GM21576 (cell line): ENCODE measurements at regions not wholly inside any gene's neighbourhood (a gene's known extent, or its start where the extent isn't known, plus 50 kb on each side); places are given as distances from the start of the nearest gene placed in this dataset.
"Not testable (repeated sequence)": the region's sequence is repeated elsewhere in the genome, so short reads cannot be mapped to it uniquely, and the experiment has no call there.

Experiments used
- ATAC-seq: cut with Tn5 transposase; IDR thresholded peaks from one replicate; pipeline ENCODE4 v1.9.1; 2021; ENCODE audit warnings: mild to moderate bottlenecking, moderate library complexity; ENCODE audit not compliant: unreplicated experiment

DNA sequence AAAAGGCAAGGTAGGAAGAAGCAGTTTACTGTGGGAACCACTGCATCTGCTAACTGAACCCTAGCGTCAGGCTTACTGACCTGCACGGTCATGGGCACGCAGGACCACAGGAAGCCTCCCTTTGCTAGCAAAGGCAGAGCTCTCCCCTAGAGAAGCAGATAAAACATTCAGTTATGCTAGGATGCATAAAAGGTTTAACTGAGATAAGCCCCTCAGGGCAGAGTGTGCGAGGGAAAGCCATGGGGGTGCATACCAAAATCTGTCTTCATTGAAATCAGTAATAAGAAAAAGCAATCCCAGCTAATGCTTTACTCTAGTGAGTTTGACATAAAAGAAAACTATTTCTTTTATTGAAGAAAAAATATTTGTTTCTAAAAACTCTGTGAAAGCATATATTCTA is 2403.7 kb upstream of the C9orf72 start:
- no peak for ATAC-seq

DNA sequence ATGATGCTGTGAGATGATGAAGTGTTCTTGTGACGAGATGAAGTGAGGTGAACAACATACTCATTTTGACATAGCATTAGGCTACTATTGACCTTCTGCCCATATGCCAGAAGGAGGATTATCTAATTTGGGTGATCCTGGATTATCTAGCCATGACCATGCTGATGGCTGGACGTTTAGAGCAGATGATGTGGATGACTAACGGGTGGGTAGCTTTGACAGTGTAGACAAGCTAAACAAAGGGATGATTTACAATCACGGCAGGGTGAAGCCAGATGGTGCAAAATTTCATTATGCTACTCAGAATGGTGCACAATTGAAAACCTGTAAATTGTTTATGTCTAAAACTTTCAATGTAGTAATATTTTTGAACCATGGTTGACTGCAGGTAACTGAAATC is 2403.4 kb upstream of the ACO1 start:
- no peak for ATAC-seq

- ATAC-seq = no peak
Observed at GRCh38 chr9:29999645-30000044, 2384.8 kb upstream of the ACO1 start.

DNA sequence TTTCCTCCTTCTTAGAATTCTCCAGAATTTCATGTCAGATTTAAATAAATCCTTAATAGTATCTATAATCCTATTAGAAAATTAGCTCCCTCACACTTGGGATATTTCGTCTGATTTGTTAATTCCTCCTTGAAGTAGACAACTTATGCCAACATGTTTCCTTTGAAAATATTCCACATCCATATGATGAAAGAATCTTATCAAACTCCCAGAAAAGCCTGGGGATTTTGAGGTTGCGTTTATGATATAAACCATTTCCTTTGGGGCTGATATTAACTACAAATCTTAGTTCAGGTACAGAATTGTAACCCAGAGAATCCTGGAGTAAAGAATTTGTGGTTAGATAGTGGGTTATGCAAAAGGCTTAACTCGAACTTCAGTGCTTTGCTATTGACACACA is 2373.8 kb upstream of the ACO1 start:
- ATAC-seq = no peak

- ATAC-seq = no peak
Observed at GRCh38 chr9:30012622-30013021, 2371.8 kb upstream of the ACO1 start.

- ATAC-seq = no peak
Observed at GRCh38 chr9:30015073-30015472, 2369.4 kb upstream of the ACO1 start.

- ATAC-seq = no peak
Observed at GRCh38 chr9:30020161-30020560, 2364.3 kb upstream of the ACO1 start.

DNA sequence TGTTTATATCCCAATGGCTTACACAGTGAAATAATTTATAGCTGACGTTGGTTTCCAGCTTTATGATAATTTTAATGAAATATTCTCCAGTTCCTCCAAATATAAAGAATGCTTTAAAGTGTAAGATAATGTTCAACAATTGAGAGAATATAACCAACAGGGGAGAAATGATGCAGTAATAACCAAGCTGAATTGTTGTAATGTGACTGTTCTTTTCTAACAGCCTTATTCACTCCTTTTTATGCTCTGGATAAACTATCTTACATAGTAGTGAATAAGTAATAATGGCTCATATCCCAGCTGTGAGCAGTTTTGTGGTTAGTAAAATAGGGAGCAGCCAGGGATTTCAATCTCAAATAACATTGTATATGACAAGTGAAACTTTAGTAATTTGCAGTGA is 2348.7 kb upstream of the ACO1 start:
- no peak for ATAC-seq

- no peak for ATAC-seq
Observed at GRCh38 chr9:30036558-30036957, 2347.9 kb upstream of the ACO1 start.

GRCh38 chr9:30039712-30040111 is 2344.7 kb upstream of the ACO1 start:
- no peak for ATAC-seq

- ATAC-seq = no peak
Observed at GRCh38 chr9:30048396-30048795, 2336.0 kb upstream of the ACO1 start.

- no peak for ATAC-seq
Observed at GRCh38 chr9:30058463-30058862, 2326.0 kb upstream of the ACO1 start.

- ATAC-seq = no peak
Observed at GRCh38 chr9:30060976-30061375, 2323.5 kb upstream of the ACO1 start.

- ATAC-seq = no peak
Observed at GRCh38 chr9:30065888-30066287, 2318.6 kb upstream of the ACO1 start.

DNA sequence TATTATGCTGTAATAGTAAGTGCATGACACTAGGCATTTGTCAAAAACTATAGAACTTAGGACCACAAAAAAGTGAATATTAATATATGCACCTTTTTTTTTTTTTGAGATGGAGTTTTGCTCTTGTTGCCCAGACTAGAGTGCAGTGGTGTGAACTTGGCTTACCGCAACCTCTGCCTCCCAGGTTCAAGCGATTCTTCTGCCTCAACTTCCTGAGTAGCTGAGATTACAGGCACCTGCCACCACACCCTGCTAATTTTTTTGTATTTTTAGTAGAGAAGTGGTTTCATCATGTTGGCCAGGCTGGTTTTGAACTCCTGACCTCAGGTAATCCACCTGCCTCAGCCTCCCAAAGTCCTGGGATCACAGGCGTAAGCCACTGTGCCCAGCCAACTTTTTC is 2315.2 kb upstream of the ACO1 start:
- ATAC-seq = not testable (repeated sequence)

DNA sequence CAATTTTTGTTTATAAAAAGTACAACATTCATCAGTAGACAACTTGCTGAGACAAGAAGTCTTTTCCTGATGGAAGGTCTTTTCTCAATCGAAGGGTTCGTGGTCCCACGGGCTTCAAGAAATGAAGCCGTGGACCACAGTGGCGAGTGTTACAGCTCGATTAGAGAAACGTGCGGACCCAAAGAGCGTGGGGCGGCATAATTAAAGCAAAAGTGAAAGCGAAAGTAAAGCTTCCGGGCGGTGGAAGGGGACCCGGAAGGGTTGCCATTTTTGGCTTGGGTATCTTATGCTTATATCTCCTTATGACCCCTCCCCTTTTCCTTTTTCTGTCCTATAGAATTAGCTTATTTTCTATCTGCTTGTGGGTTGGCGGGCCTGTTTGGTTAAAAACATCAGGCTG is 2309.4 kb upstream of the ACO1 start:
- ATAC-seq = no peak

- ATAC-seq = peak; percentile 89
Observed at GRCh38 chr9:30075451-30076199, 2308.8 kb upstream of the ACO1 start.

DNA sequence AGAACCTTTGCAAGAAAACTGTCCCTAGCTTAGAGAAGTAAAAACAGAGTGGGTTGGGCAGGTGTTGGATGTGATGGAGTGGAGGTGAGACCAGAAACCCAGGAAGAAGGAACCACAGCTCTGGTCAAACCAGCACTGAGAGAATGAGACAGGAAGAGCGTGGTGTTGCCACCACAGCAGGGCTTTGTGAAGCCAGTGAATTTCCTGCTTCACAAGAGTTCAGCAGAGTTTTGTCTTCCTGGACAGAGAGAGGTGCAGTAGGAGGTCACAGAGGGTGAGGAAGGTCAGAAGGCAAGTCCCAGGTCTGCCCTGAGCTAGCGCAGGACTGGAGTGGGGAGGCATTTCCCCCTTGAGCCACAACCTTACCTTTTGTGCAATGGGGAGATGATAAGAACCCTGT is 2306.2 kb upstream of the ACO1 start:
- no peak for ATAC-seq

DNA sequence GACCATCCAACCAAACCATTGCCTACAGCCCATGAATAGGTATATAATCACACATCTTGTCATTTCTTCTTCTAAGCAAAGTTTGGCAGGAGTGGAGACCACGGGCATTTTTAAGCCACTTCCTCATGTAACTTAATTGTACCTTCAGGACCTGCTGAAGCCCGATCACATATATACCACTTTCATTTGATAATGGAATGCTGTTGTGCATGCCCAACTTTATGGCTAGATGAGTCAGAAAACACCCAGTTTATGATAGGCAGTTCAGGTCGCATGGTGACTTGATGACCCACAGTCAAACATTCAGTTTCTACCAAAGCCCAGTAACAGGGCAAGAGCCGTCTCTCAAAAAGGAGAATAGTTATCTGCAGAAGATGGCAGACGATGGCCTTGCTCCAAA is 2295.0 kb upstream of the ACO1 start:
- no peak for ATAC-seq

DNA sequence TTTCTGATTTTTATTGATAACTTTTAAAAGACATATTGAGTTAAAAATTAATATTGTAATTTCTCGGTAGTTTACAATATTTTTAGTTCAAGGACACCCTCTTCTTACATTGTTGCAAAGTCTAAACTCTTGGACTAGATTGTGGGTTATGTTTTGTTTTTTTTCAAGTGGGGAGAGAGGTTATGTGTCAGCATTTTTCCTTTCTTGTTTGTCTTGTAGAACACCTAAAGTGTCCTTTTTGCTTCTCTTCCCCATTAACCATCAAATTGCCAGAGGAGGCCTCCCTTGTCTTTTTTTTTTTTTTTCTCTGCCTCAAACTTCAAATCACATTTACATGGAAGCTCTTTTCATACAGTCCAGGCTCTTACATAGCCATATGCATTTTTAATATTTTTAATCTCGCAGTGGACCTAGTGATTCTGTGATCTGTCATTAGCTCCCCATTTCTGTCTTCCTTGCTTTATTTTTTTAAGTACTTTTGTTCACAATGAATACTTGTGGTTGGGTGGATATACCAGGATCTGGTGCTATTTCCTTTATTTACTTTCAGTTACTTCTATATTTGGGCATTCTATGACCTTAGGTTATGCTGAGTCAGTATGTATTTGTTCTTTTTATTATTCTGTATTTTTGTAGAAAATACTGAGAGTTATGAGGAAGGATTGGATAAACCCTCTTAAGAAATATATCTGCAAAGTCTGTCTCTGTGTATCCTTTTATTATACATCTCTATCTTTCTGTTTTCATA is 2280.6 kb upstream of the ACO1 start:
- no peak for ATAC-seq

GRCh38 chr9:30107134-30107533 is 2277.3 kb upstream of the ACO1 start:
- not testable (repeated sequence) for ATAC-seq

DNA sequence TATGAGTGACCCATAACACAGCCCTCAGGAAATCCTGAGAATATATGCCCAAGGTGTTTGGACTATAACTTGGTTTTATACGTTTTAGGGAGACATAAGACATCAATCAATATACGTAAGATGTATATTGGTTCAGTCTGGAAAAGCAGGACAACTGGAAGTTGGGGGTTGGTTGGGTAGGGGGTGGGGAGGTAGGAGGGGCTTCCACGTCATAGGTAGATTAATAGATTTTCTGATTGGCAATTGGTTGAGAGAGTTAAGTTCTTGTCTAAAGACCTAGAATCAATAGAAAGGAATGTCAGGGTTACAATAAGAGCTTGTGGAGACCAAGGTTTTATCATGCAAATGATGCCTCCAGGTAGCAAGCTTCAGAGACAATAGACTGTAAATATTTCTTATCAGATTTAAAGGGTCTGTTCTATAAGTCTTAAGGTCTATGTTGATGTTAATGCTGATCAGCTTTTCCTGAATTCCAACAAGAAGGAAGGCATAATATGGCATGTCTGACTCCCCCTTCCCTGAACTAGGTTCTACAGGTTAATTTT is 2267.7 kb upstream of the ACO1 start:
- no peak for ATAC-seq
